ENCODE measurements at regions not wholly inside any gene's neighbourhood (a gene's known extent, or its start where the extent isn't known, plus 50 kb on each side); places are given as distances from the start of the nearest gene placed in this dataset.

DNA sequence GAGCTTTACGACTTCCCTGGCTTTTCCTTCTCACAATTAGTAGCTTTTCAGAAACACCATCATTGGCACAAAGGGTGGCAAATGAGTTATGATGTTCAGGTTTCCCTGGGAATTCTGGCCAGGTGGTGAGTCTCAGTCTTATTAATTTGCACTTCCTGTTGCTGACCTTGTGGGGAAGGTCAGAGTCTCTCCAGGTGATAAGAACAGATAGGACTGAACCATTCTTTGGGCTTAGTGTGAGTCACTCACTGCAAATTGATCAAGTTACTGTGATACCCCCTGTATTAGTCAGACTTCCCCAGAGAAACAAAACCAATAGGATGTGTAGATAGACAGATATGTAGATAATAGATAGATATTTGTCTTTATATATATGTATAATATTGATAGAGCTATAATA is 53.8 kb upstream of the RANBP3L start:
- no peaks in the 10 kb centered on the region for H4K20me1 ChIP-seq
- H3K9ac ChIP-seq, result no peak overlapping the region
- no peaks in the 10 kb centered on the region for H3K27me3 ChIP-seq
- no peak for TF ChIP-seq Cebpa-rat (IDR thresholded peaks at IDR 0.05)
- H3K4me3 ChIP-seq, result no peak overlapping the region
- peaks cover 72% of the 10 kb centered on the region for H3K4me1 ChIP-seq
- peak overlapping the region; percentile 64 for H3K4me2 ChIP-seq
- peaks cover 14% of the 10 kb centered on the region for H3K9me3 ChIP-seq
- no peaks in the 10 kb centered on the region for H3K36me3 ChIP-seq
- 0 out of 2 replicates have a peak overlapping the region, but pooled peaks have one; percentile 29 for H3K27ac ChIP-seq

- peak overlapping the region; percentile 46 for H3K27ac ChIP-seq
- H3K4me2 ChIP-seq, result peak overlapping the region; percentile 42; the same call in 1 of the 2 replicates
- no peaks in the 10 kb centered on the region for H4K20me1 ChIP-seq
- H3K9ac ChIP-seq, result no peak overlapping the region
- H3K4me1 ChIP-seq, result peaks cover 78% of the 10 kb centered on the region
- no peak for TF ChIP-seq Cebpa-rat (IDR thresholded peaks at IDR 0.05)
- no peaks in the 10 kb centered on the region for H3K27me3 ChIP-seq
- H3K9me3 ChIP-seq, result peaks cover 14% of the 10 kb centered on the region
- no peak overlapping the region for H3K4me3 ChIP-seq
- H3K36me3 ChIP-seq, result no peaks in the 10 kb centered on the region
Observed at GRCh38 chr5:36356915-36357314, 55.2 kb upstream of the RANBP3L start.

GRCh38 chr5:36357391-36357975 is 55.8 kb upstream of the RANBP3L start:
- Histone ChIP-seq H3K9ac (no peak overlapping the region), H4K20me1 (no peaks in the 10 kb centered on the region), H3K4me3 (no peak overlapping the region), H3K36me3 (no peaks in the 10 kb centered on the region), H3K4me2 (peak overlapping the region; percentile 42), H3K27ac (peak overlapping the region; percentile 46), H3K27me3 (no peaks in the 10 kb centered on the region), H3K4me1 (peaks cover 78% of the 10 kb centered on the region), H3K9me3 (peaks cover 14% of the 10 kb centered on the region)
- TF ChIP-seq Cebpa-rat (IDR thresholded peaks at IDR 0.05), result no peak

- H3K4me1 ChIP-seq, result peaks cover 68% of the 10 kb centered on the region
- peak overlapping the region; percentile 48; the same call in 1 of the 2 replicates for H3K27ac ChIP-seq
- no peaks in the 10 kb centered on the region for H3K36me3 ChIP-seq
- TF ChIP-seq Cebpa-rat (IDR thresholded peaks at IDR 0.05), result no peak
- no peak overlapping the region for H3K4me3 ChIP-seq
- no peaks in the 10 kb centered on the region for H3K9me3 ChIP-seq
- H3K4me2 ChIP-seq, result peak overlapping the region; percentile 58
- H3K27me3 ChIP-seq, result no peaks in the 10 kb centered on the region
- H4K20me1 ChIP-seq, result no peaks in the 10 kb centered on the region
- no peak overlapping the region for H3K9ac ChIP-seq
Observed at GRCh38 chr5:36359267-36359666, 57.6 kb upstream of the RANBP3L start.

GRCh38 chr5:36360307-36360706 is 58.6 kb upstream of the RANBP3L start:
- Histone ChIP-seq H3K27me3 (no peaks in the 10 kb centered on the region), H4K20me1 (no peaks in the 10 kb centered on the region), H3K27ac (peak overlapping the region; percentile 48; the same call in 1 of the 2 replicates), H3K4me2 (peak overlapping the region; percentile 58), H3K4me1 (peaks cover 58% of the 10 kb centered on the region), H3K9ac (no peak overlapping the region; the same call in 1 of the 2 replicates), H3K9me3 (no peaks in the 10 kb centered on the region), H3K36me3 (no peaks in the 10 kb centered on the region), H3K4me3 (no peak overlapping the region)
- TF ChIP-seq Cebpa-rat (IDR thresholded peaks at IDR 0.05), result no peak

DNA sequence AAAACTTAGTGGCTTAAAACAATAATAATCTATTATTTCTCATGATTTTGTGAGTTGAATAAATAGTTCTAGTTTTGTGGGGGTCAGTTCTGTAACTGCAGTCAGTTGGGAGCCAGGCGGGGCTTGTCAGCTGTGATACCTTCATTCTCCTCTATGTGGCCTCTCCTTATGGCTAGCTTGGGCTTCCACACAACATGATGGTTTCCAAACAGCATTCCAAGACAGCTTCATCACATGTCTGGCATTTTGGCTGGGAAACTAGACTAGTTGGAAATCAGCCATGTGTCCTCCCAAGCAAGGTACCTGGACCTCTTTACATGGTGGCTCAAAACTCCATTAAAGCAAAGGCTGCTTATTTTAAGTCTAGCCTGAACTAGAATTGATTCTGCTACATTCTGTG is 61.4 kb upstream of the RANBP3L start:
- no peak for TF ChIP-seq Cebpa-rat (IDR thresholded peaks at IDR 0.05)
- Histone ChIP-seq H3K4me2 (no peak overlapping the region), H3K36me3 (no peaks in the 10 kb centered on the region), H3K9ac (no peak overlapping the region), H3K4me1 (peaks cover 44% of the 10 kb centered on the region), H3K27me3 (no peaks in the 10 kb centered on the region), H3K4me3 (no peak overlapping the region), H3K27ac (no peak overlapping the region), H3K9me3 (no peaks in the 10 kb centered on the region), H4K20me1 (no peaks in the 10 kb centered on the region)

GRCh38 chr5:36363744-36364143 is 62.0 kb upstream of the RANBP3L start:
- Histone ChIP-seq H3K4me3 (no peak overlapping the region), H3K9me3 (no peaks in the 10 kb centered on the region), H3K9ac (no peak overlapping the region), H3K36me3 (no peaks in the 10 kb centered on the region), H3K4me1 (peaks cover 40% of the 10 kb centered on the region), H4K20me1 (no peaks in the 10 kb centered on the region), H3K4me2 (no peak overlapping the region), H3K27me3 (no peaks in the 10 kb centered on the region), H3K27ac (no peak overlapping the region)
- TF ChIP-seq Cebpa-rat (IDR thresholded peaks at IDR 0.05), result no peak

DNA sequence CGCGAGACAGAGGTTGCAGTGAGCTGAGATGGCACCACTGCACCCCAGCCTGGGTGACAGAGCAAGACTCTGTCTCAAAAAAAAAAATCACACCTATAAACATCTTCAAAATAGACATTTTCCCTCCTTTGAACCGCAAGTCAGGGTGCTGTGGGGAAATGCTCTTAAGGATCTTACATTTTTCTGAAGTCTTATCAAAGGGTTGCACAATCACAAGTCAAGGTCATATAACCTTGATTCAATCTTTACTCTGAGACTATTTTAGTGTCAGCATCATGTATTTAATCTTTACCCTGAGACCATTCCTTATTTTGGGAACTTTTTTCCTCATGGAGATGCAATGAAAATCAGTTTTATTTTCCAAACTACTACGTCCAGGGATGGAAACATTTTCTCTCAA is 62.8 kb upstream of the RANBP3L start:
- TF ChIP-seq Cebpa-rat (IDR thresholded peaks at IDR 0.05), result no peak

GRCh38 chr5:36365896-36366295 is 64.2 kb upstream of the RANBP3L start:
- no peaks in the 10 kb centered on the region for H3K36me3 ChIP-seq
- H3K9ac ChIP-seq, result no peak overlapping the region
- H3K4me3 ChIP-seq, result no peak overlapping the region
- no peaks in the 10 kb centered on the region for H4K20me1 ChIP-seq
- H3K27me3 ChIP-seq, result no peaks in the 10 kb centered on the region
- no peaks in the 10 kb centered on the region for H3K9me3 ChIP-seq
- no peak for TF ChIP-seq Cebpa-rat (IDR thresholded peaks at IDR 0.05)
- H3K4me2 ChIP-seq, result no peak overlapping the region
- no peak overlapping the region for H3K27ac ChIP-seq
- H3K4me1 ChIP-seq, result peaks cover 18% of the 10 kb centered on the region

More for the DNA sequence above, 62.8 kb upstream of the RANBP3L start:
- Histone ChIP-seq H3K27me3 (no peaks in the 10 kb centered on the region), H3K4me3 (no peak overlapping the region), H3K4me1 (peaks cover 32% of the 10 kb centered on the region), H3K9me3 (no peaks in the 10 kb centered on the region), H3K4me2 (no peak overlapping the region), H4K20me1 (no peaks in the 10 kb centered on the region), H3K36me3 (no peaks in the 10 kb centered on the region), H3K9ac (no peak overlapping the region), H3K27ac (no peak overlapping the region)

DNA sequence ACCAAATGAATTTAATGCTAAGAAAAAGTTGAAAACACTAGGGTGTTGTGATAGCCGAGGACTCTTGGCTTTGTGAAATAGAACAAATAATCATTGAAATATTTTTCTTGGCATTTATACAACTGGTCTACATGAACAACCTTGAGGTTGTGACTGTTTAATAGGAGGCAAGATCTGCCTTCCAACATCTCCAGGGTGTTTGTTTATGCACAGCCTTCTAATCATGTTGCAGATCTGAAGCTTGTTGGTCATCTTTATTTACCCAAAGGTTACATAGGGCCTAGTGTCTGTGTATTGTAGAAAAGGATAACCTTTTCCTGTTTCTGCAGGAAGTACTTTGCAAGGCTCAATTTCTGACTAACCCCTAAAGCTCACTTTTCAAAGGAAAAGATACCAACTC is 65.2 kb upstream of the RANBP3L start:
- Histone ChIP-seq H3K4me1 (peaks cover 16% of the 10 kb centered on the region), H3K27ac (no peak overlapping the region), H3K9me3 (no peaks in the 10 kb centered on the region), H4K20me1 (no peaks in the 10 kb centered on the region), H3K36me3 (no peaks in the 10 kb centered on the region), H3K4me2 (no peak overlapping the region), H3K27me3 (no peaks in the 10 kb centered on the region), H3K9ac (no peak overlapping the region), H3K4me3 (no peak overlapping the region)
- TF ChIP-seq Cebpa-rat (IDR thresholded peaks at IDR 0.05), result no peak

DNA sequence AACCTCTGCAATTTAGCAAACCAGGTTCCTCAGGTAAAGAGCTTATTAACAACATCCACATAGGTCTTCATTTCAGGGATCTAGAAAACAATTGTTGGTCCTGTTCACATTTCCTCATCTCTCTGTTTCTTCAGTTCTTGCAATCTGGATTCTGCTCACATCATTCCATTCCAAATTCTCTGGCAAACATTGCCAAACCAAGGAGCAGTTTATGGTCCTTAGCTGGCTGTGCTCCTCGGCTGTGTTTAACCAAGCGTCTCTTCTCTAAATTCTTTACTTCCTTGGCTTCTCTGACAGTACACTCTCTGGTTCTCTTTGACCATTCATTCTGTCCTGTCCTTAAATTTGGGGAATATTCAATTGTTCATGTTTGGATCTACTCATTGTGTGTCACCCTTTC is 65.8 kb upstream of the RANBP3L start:
- Histone ChIP-seq H3K27ac (no peak overlapping the region), H3K4me2 (peak overlapping the region; percentile 4; the same call in 1 of the 2 replicates), H3K9ac (no peak overlapping the region), H3K9me3 (no peaks in the 10 kb centered on the region), H3K4me3 (no peak overlapping the region), H4K20me1 (no peaks in the 10 kb centered on the region), H3K27me3 (no peaks in the 10 kb centered on the region), H3K4me1 (peaks cover 20% of the 10 kb centered on the region), H3K36me3 (no peaks in the 10 kb centered on the region)
- no peak for TF ChIP-seq Cebpa-rat (IDR thresholded peaks at IDR 0.05)

All from BLaER1 (cell line).